MG63 (cell line): ENCODE measurements at regions not wholly inside any gene's neighbourhood (a gene's known extent, or its start where the extent isn't known, plus 50 kb on each side); places are given as distances from the start of the nearest gene placed in this dataset.
"Not testable (repeated sequence)": the region's sequence is repeated elsewhere in the genome, so short reads cannot be mapped to it uniquely, and the experiment has no call there.

Source experiments
- DNase-seq: peaks from one replicate; pipeline ENCODE4 v3.0.0-alpha.2; 2020
- H3K27me3 ChIP-seq: fragments of 250-450 bp; sonication (Bioruptor Pico); 2 replicates; pipeline ENCODE4 v1.5.1; 2020; ENCODE audit warnings: mild to moderate bottlenecking, moderate library complexity
- H3K36me3 ChIP-seq: fragments of 250-450 bp; sonication (Bioruptor Pico); 2 replicates; pipeline ENCODE4 v1.5.1; 2020; ENCODE audit warnings: mild to moderate bottlenecking, moderate library complexity
- H3K4me3 ChIP-seq: fragments of 250-450 bp; sonication (Bioruptor Pico); 2 replicates; pipeline ENCODE4 v1.5.1; 2020; ENCODE audit warnings: mild to moderate bottlenecking, moderate library complexity
- H3K9me3 ChIP-seq: fragments of 250-450 bp; sonication (Bioruptor Pico); 2 replicates; pipeline ENCODE4 v1.5.1; 2020; ENCODE audit warnings: mild to moderate bottlenecking, moderate library complexity

GRCh38 chr6:151154418-151154817 is 85.3 kb upstream of the AKAP12 start:
- Histone ChIP-seq H3K9me3 (no peaks in the 10 kb centered on the region), H3K4me3 (no peak overlapping the region), H3K27me3 (no peaks in the 10 kb centered on the region), H3K36me3 (no peaks in the 10 kb centered on the region)
- DNase-seq, result peak; percentile 14

GRCh38 chr6:151155095-151155494 is 84.7 kb upstream of the AKAP12 start:
- DNase-seq, result no peak

GRCh38 chr6:151160929-151161757 is 78.6 kb upstream of the AKAP12 start:
- Histone ChIP-seq H3K9me3 (no peaks in the 10 kb centered on the region), H3K27me3 (no peaks in the 10 kb centered on the region), H3K4me3 (no peak overlapping the region), H3K36me3 (no peaks in the 10 kb centered on the region)
- peak; percentile 12 for DNase-seq

More at GRCh38 chr6:151155095-151155494, 84.7 kb upstream of the AKAP12 start:
- Histone ChIP-seq H3K4me3 (no peak overlapping the region), H3K9me3 (no peaks in the 10 kb centered on the region), H3K36me3 (no peaks in the 10 kb centered on the region), H3K27me3 (no peaks in the 10 kb centered on the region)

GRCh38 chr6:151164383-151164782 is 75.4 kb upstream of the AKAP12 start:
- DNase-seq, result no peak
- Histone ChIP-seq H3K4me3 (no peak overlapping the region), H3K36me3 (no peaks in the 10 kb centered on the region)

GRCh38 chr6:151166180-151166579 is 73.6 kb upstream of the AKAP12 start:
- no peak for DNase-seq
- Histone ChIP-seq H3K9me3 (no peaks in the 10 kb centered on the region), H3K27me3 (no peaks in the 10 kb centered on the region), H3K4me3 (no peak overlapping the region), H3K36me3 (no peaks in the 10 kb centered on the region)

More at GRCh38 chr6:151164383-151164782, 75.4 kb upstream of the AKAP12 start:
- no peaks in the 10 kb centered on the region for H3K9me3 ChIP-seq
- H3K27me3 ChIP-seq, result no peaks in the 10 kb centered on the region

GRCh38 chr6:151167034-151167433 is 72.7 kb upstream of the AKAP12 start:
- Histone ChIP-seq H3K4me3 (no peak overlapping the region), H3K27me3 (no peaks in the 10 kb centered on the region), H3K9me3 (no peaks in the 10 kb centered on the region), H3K36me3 (no peaks in the 10 kb centered on the region)
- DNase-seq, result no peak

GRCh38 chr6:151170622-151171246 is 69.0 kb upstream of the AKAP12 start:
- H3K4me3 ChIP-seq, result no peak overlapping the region
- H3K36me3 ChIP-seq, result no peaks in the 10 kb centered on the region
- H3K9me3 ChIP-seq, result no peaks in the 10 kb centered on the region
- H3K27me3 ChIP-seq, result no peaks in the 10 kb centered on the region
- DNase-seq, result no peak

- DNase-seq, result no peak
- Histone ChIP-seq H3K9me3 (no peaks in the 10 kb centered on the region), H3K27me3 (no peaks in the 10 kb centered on the region), H3K4me3 (no peak overlapping the region), H3K36me3 (no peaks in the 10 kb centered on the region)
Measured at GRCh38 chr6:151172751-151173150, 67.0 kb upstream of the AKAP12 start.

- no peak for DNase-seq
- H3K9me3 ChIP-seq, result no peaks in the 10 kb centered on the region
- H3K36me3 ChIP-seq, result no peaks in the 10 kb centered on the region
- H3K27me3 ChIP-seq, result no peaks in the 10 kb centered on the region
- no peak overlapping the region for H3K4me3 ChIP-seq
Measured at GRCh38 chr6:151175662-151176445, 63.9 kb upstream of the AKAP12 start.

GRCh38 chr6:151176911-151177770 is 62.6 kb upstream of the AKAP12 start:
- Histone ChIP-seq H3K9me3 (no peaks in the 10 kb centered on the region), H3K36me3 (no peaks in the 10 kb centered on the region), H3K27me3 (no peaks in the 10 kb centered on the region), H3K4me3 (no peak overlapping the region)
- DNase-seq, result no peak

GRCh38 chr6:151178373-151178772 is 61.4 kb upstream of the AKAP12 start:
- Histone ChIP-seq H3K36me3 (no peaks in the 10 kb centered on the region), H3K9me3 (no peaks in the 10 kb centered on the region), H3K27me3 (no peaks in the 10 kb centered on the region), H3K4me3 (no peak overlapping the region)
- no peak for DNase-seq

GRCh38 chr6:151179321-151179720 is 60.4 kb upstream of the AKAP12 start:
- DNase-seq, result peak; percentile 62
- no peaks in the 10 kb centered on the region for H3K27me3 ChIP-seq
- H3K9me3 ChIP-seq, result no peaks in the 10 kb centered on the region
- H3K4me3 ChIP-seq, result no peak overlapping the region
- H3K36me3 ChIP-seq, result no peaks in the 10 kb centered on the region

GRCh38 chr6:151180330-151181048 is 59.3 kb upstream of the AKAP12 start:
- Histone ChIP-seq H3K36me3 (no peaks in the 10 kb centered on the region), H3K9me3 (no peaks in the 10 kb centered on the region), H3K27me3 (no peaks in the 10 kb centered on the region), H3K4me3 (no peak overlapping the region)
- DNase-seq, result no peak

- Histone ChIP-seq H3K4me3 (no peak overlapping the region), H3K36me3 (no peaks in the 10 kb centered on the region), H3K27me3 (no peaks in the 10 kb centered on the region), H3K9me3 (no peaks in the 10 kb centered on the region)
- no peak for DNase-seq
Measured at GRCh38 chr6:151181706-151182363, 57.9 kb upstream of the AKAP12 start.

GRCh38 chr6:151182958-151183357 is 56.8 kb upstream of the AKAP12 start:
- not testable (repeated sequence) for H3K4me3 ChIP-seq, H3K9me3 ChIP-seq, DNase-seq, H3K27me3 ChIP-seq, H3K36me3 ChIP-seq
